ENCODE measurements at regions not wholly inside any gene's neighbourhood (a gene's known extent, or its start where the extent isn't known, plus 50 kb on each side); places are given as distances from the start of the nearest gene placed in this dataset.

DNA sequence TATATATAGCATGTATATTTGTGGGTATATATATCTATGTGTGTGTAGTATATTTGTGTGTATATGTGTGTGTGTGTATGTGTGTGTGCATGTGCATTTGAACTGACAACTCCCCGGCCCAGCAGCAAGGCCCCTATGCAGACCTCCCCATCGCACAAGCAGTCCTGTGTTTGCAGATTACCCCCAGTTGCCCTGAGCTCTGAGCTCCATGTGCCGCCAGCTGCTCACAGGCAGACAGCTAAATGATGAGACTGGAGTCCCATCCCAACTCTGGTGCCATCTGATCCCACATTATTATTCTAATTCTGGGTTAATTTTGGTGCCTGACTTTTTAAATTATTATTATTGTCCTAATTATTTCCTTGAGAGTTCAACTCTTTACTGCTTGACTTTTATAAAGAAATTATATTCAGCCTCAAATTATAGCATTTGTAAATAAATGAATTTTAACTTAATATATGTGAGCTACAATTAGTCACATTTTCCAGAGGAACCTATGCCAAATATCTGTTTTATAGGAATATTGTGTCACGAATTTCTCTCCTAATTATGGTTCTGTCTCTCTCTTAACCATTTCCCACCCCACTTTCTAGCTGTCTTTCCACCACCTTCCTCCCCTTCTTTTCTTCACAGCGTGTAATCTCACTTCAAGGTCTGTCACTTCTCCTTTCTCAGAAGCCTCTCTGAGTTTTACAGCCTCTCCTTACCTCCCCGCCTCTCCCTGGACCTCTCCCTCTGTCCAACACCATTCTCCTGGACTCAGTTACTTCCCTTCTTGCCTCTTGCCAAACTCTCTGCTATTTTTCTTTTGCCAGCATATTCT is 90.6 kb upstream of the SYNDIG1 start:
- DNase-seq (ENCODE audit: low read depth in 4 of 4, low spot score in 3 of 4), result no peak

DNA sequence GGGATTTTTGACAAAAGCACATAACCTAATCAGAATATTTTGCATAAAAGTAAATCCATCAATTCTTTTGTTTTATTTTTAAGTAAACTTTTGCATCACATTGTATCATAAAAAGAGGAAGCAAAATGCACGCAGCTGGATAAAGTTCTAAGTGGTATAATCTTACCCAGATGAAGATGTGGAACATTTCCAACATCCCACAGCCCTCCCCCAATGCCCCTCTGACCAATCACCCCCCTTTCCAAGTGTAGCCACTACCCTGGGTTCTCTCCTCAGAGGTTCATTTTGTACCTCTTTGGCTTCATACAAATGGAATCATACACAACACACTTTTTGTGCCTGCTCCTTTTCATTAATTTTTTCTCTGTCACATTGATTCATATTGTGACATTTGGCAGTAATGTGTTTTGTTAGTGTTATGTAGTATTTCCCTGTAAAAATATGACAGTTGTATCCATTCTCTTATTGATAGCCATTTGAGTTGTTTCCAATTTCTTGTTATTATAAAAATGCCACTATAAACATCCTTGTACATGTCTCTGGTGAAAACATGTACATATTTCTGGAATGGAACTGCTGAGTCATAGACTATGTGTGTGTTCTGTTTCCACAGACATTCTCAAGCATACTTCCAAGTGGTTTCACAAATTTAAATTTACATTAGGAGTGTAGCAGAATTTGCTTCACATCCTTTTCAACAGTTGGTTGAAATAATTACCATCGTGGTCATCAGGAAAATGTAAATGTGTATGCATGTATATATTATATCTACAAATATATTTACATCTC is 92.9 kb upstream of the SYNDIG1 start:
- DNase-seq (ENCODE audit: low read depth in 4 of 4, low spot score in 3 of 4), result no peak

DNA sequence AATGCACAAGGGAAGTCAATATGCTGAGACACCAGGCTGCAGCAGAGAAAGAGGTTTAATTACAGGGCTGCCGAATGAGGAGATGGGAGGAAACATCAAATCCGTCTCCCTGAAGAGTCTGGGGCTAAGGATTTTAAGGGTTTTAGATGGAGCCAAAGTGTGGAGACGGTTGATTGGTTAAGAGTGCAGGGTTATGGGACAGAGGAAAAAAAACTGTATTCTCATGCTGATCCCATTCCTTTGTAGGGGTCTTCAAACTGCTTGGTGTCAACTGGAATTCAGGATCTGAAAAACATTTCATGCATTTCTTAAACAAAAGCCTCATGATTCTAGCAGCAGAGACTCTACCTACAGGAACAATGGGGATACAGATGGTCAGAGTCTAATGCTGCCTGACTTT is 96.1 kb upstream of the SYNDIG1 start:
- no peak for DNase-seq (ENCODE audit: low read depth in 4 of 4, low spot score in 3 of 4)

DNA sequence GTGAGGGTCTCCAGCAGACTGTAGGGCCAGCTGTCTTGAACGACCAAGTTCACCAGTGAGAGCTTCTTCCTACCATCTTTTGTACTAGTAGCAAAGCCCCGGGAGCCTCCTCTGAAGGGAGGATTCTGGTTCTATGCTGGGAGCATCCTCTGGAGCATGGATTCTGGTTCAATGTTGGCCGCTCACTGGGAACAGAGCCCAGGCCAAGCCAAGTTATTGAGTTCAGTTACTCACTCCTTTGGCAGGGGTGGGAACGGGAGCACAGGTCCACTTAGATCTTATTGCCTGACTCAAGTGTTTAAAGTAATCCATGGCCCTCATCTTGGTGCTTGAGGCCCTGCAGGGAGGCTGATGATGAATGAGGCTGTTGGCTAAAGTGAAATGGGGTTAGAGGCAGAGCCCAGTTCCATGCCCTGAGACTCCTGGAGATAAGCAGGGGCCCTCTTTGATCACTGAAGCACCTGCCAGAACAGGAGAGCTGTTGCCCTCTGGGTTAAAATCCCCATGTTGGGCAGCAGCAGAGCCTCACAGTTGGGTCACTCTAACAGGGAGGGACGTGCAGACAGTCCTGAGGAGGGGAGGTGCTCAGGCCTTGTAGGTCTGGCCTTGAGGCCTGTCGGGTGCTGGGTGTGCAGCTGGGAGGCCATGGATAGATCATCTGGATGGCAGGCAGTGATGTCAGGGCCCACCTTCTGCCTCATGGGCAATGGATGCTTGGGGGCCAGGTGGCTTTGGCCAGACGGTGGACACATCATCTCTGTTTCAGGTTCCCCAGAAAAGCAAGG is 98.3 kb upstream of the SYNDIG1 start:
- DNase-seq (ENCODE audit: low read depth in 4 of 4, low spot score in 3 of 4), result no peak

DNA sequence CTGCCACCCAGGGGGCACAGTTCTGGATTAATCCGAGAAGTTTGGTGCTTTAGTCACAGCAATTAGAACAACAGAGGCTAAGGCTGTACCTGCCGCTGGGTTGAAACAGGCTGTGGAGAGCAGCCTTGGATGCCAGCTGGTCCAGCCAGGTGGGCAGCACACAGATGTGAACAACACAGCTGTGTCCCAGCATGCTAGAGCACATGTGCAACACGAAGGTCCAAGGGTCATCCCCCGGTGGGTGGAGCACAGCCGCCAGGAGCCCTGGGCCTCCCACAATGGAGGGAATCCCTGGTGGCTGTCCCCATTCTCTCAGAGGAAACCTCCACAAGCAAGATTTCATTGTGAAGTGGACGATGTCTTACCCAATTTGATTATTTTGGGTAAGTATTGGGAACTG is 99.2 kb upstream of the SYNDIG1 start:
- no peak for DNase-seq (ENCODE audit: low read depth in 4 of 4, low spot score in 3 of 4)

DNA sequence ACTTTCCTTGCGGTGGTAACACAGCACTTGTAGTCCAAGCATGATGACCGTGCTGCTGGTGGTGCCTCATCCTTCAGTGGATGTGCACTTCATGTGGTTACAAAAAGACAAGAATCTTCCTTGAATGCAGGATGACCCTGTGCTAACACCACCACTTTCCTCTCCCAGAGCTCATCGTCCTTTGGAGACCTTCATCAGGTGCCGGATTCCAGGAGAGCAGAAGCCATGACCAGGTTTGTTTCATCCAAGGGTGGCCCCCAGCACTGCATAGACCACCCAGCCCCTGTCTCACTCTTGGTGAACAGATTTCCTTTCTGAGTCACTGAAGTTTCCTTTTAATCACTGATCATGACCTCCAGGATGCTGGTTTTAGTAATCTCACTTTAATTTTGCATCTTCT is 101.2 kb upstream of the SYNDIG1 start:
- no peak for DNase-seq (ENCODE audit: low read depth in 4 of 4, low spot score in 3 of 4)

DNA sequence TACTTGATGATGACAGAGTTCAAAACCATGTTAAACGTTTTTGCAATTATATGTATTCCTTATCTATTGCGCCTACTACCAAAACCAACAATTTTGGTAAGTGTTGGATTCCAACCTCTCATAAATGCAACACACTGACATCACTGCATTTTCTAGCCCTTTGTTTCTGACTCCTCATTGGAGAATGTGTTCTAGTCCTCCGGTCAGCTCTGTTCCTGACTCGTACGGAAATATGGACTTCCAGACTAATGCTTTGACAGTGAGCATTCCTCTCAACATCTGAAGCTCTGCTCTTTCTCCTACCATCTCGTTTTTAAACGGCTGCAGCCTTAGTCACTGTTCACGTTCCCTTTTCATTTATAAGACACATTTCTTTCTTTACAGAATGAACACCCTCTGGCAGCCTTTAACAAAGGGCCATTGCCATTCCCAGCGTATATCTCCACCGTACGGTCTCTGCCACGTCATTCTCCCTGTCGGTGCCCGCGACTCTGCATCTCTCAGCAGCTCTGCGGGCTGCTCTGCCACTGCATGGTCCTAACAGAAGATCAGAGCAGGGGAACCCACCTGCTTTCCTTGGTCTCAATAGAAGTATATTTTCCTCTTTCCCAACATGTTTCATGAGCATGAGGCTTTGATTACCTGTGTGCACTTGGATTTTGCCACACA is 103.0 kb upstream of the SYNDIG1 start:
- DNase-seq (ENCODE audit: low read depth in 4 of 4, low spot score in 3 of 4), result no peak

DNA sequence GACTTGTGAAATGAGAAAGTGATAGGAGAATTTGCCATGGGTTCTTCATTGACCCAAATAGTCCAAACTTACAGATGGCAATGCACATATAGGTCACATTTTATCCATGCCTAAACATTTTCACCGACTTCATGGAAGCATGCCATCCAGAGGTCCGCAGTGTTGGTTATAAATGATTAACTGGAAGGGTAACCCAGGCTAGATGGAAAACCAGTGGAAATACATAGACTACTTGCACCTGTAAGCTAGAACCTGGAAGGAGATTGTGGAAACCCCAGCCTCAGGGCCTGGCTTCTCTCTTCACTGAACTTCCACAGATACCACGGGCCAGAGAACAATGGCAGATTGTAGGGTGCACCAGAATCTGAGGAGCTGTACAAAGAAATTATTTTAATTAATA is 103.8 kb upstream of the SYNDIG1 start:
- no peak for DNase-seq (ENCODE audit: low read depth in 4 of 4, low spot score in 3 of 4)

DNA sequence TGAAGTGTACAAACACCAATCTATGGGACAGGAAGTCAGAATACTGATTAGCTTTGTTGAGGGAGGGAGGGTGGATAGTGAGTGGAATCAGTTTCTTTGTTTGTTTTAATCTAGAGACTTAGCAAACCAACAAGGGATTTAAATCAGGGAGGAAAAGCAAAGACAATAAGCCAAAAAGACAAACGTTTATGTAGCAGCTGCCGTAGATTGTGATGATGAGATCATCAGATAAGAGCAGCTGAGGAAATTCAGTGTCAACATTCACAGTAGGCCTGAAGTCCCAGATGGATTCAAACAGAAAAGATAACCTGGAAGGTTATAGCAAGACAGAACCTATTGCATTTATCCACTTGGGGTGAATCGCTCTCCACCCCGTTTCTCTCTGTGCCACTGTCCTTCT is 104.9 kb upstream of the SYNDIG1 start:
- no peak for DNase-seq (ENCODE audit: low read depth in 4 of 4, low spot score in 3 of 4)

DNA sequence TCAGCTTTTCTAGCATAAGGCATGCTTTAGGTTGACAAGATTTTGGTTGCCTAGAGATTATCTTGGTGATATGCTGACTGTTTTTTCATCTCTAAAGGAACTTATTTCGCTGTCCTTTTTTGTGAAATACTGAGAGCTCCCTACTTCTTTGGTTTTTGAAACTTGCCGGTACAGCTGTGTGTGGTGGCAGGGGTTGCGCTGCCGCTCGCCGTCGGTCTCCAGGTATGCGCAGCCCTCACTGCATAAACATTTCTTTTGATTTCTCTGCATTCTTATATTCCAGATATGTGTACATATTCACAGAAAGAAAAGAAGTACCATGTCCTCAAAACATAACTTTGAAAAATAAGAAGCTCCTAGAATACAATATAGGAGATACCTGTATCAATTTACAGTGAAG is 106.4 kb upstream of the SYNDIG1 start:
- no peak for DNase-seq (ENCODE audit: low read depth in 4 of 4, low spot score in 3 of 4)

DNA sequence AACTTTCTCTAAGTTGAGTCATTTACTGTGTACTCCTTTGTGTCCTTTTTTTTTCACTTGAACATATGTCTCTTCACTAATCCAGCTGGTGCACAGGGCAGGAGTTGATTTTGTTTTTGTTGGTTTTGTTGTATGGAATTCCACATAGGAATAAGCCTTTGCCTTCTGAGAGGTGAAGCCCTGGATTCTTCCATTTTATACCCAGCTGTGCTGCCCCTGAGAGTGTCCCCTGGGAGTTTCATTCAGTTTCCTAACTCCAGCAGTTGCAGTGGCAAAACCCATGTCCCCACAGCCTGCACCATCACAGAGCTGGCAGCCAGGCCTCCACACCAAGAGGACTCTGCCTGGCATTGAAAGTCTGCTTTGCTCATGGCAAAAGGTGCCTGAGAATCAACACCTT is 107.3 kb upstream of the SYNDIG1 start:
- no peak for DNase-seq (ENCODE audit: low read depth in 4 of 4, low spot score in 3 of 4)

DNA sequence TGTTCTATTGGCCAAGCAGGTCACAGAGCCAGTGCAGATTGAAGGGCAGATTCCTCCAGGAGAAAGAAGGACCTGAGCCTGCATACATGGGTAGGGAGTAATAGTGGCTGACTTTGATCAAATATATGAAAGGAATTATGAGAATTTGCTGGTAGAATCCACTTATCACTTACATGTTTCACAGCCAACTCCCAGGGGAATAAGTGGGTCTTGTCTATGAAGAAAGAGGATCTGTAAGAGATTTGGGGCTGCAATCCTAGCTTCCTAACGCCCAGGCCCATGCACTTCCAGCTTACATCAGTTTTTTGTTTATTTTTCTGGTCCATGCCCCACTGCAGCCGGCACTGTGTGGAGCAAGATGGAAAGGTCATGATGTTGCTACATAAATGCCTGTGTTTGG is 107.9 kb upstream of the SYNDIG1 start:
- no peak for DNase-seq (ENCODE audit: low read depth in 4 of 4, low spot score in 3 of 4)

DNA sequence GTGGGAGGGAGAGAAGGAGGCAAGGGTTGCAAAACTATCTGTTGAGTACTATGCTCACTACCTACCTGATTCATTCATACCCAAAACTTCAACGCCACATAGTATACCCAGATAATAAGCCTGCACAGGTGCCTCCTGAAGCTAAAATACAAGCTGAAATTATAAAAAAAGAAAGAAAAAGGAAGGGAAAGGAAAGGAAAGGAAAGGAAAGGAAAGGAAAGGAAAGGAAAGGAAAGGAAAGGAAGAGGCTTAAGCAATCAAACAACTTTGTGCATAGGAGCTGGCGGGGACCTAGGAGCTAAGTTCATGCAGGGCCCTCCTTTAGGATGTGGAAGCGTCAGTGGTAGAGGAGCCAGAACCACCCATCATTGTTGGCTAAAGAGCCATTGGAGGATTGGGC is 108.9 kb upstream of the SYNDIG1 start:
- DNase-seq (ENCODE audit: low read depth in 4 of 4, low spot score in 3 of 4), result no peak

DNA sequence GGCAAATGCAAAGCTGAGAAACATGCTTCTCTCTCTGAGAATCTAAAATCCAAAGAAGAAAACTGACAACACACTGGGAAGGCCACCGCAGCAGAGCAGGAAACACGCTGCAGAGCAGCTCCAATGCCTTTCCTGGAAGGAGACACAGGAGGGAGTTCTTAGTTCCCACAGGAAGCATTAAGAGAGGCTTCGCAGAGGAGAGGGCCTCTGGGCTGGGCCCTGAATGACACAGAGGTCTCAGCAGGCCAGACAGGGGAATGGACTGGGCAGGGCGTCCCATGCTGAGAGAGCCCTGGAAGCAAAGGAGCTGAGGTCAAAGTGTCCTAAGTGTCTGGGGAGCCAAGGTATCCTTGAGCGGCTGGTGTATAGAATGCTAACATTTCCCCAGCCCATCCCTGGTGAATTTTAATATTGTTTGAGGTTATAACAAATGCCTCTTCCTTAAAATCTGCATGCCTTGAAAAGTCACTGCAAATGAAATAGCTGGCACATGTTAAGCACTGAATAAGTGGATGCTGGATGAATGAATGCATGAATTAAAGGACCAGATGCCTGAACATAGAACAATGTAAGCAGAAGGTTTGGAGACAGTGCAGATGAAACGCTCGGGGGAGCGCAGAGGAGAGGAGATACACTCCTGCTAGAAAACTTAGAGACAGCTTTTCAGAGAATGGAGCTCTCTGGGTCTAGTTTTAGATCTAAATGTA is 110.0 kb upstream of the SYNDIG1 start:
- DNase-seq (ENCODE audit: low read depth in 4 of 4, low spot score in 3 of 4), result no peak

DNA sequence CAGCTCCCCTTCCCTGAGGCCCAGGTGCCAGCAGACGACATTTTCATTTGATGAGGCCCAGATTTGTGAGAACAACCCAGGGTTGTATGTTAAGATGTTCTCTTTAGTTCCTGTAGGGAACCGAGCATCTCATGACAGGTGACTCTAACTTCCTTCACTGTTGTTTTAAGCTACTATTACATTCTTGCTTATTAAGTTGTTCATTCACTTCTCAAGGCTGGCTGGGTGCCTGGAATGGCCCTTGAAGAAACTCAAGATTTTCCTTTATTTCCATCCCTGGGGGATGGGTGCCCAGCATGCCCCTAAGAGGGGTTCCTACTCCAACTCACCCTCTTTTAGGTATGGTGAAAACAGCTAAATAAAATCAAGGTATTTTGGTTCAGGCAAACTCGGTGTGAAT is 111.5 kb upstream of the SYNDIG1 start:
- no peak for DNase-seq (ENCODE audit: low read depth in 4 of 4, low spot score in 3 of 4)

DNA sequence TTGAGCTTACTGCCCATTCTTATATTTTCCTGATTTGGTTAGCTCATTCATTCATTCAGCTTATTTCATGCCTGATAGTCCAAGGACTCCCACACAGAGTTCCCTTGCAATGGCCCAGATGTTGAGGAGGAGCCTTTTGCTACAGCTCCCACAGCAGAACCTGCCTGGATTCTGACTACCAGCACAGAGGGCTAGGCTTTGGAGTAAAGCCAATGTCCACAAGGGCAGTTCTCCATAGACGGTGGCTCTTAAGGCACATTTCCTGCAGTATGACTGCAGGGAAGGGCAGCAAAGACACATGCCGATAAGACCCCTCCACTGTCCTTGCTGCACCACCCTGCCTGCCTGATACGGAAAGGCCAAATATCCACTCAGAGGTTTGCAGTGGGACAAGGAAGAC is 112.3 kb upstream of the SYNDIG1 start:
- peak in 2 of 4 donors; percentile 36 to 48 for DNase-seq (ENCODE audit: low read depth in 4 of 4, low spot score in 3 of 4)

DNA sequence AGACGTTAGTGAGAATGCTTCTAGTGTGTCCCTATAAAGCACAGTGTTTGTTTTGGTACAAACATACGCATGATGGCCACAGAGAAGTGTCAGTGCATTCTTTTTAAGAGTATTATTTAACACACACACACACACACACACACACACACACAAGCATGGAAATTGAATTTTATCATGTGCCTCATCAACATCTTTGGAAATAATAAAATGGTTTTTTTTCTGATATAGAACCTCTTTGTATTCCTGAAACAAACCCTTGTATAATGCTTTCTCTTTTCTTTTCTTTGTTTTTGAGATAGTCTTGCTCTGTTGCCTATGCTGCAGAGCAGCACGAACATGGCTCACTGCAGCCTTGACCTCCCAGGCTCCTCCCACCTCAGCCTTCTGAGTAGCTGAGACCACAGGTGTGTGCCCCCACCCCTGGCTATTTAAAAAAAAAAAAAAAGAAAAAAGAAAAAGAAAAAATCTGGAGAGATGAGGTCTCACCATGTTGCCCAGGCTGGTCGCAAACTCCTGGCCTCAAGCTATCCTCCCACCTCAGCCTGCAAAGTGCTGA is 116.2 kb upstream of the SYNDIG1 start:
- no peak for DNase-seq (ENCODE audit: low read depth in 4 of 4, low spot score in 3 of 4)

DNA sequence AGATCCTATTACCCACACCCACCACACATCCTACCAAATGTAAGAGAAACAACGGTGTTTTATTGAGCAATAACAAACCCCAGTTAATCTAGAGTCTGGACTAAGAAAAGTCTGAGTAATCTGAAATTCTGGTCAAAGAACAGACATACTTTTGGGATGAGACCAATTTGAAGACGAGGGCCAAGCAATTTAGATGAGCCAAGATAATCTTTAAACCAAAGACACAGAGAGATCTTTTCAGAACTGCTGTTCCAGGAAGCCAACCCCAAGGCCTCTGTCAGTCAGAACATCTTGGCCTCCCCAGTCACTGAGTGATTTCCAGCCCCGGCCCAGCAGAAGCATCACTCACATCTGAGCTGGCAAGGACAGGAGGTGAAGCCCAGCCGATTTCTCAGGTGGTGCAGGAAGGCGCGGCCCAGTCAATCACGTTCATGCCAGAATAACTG is 118.5 kb upstream of the SYNDIG1 start:
- DNase-seq (ENCODE audit: low read depth in 4 of 4, low spot score in 3 of 4), result no peak

DNA sequence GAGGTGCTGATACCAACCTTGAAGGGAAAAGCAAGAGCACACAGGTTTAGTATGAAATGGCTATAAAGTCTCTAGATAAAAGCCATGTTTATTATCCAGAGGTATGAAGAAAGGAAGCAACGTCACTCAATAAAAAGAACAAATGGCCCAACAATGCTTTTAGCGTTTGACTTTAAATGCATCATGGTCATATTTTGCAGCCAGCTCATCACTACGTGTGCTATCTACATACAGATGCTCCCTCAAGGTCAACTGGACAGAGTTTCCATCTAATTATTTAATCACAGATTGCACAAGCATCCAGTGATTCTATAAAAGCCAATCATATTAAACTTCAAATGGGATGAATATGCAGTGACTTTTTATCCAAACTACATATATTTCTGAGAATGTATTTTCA is 127.6 kb upstream of the SYNDIG1 start:
- DNase-seq (ENCODE audit: low read depth in 4 of 4, low spot score in 3 of 4), result no peak

DNA sequence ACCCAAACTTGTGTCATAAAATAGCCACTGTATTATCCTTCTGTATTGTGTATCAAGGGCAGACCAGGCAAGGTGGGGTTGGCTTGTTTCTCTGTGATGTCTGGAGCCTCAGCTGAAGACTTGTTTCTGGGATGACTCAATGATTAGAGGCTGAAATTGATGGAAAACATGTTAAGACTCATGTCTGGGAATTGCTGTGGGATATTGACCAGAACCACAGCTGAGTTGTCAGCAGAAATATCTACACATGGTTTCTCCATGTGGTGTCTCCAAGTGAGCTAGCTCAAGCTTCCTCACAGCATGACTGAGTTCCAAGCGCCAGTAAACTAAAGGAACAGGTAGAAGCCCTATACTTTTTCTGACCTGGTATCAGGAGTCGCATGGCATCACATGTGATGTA is 128.5 kb upstream of the SYNDIG1 start:
- no peak for DNase-seq (ENCODE audit: low read depth in 4 of 4, low spot score in 3 of 4)

All from left renal pelvis (tissue), 4 donors.